GM10266 (cell line): ENCODE measurements at regions not wholly inside any gene's neighbourhood (a gene's known extent, or its start where the extent isn't known, plus 50 kb on each side); places are given as distances from the start of the nearest gene placed in this dataset.

ENCODE experiments used
- DNase-seq: peaks from one replicate; pipeline ENCODE4 v3.0.0; 2012; ENCODE audit errors: extremely low spot score
- TF ChIP-seq, protein P1 (sequence below): IDR thresholded peaks from 2 replicates; pipeline ENCODE4 v1.5.1; 2012; ENCODE audit warnings: mild to moderate bottlenecking, low read depth; ENCODE audit not compliant: control insufficient read depth, insufficient read depth; ENCODE audit errors: missing control alignments

DNA sequence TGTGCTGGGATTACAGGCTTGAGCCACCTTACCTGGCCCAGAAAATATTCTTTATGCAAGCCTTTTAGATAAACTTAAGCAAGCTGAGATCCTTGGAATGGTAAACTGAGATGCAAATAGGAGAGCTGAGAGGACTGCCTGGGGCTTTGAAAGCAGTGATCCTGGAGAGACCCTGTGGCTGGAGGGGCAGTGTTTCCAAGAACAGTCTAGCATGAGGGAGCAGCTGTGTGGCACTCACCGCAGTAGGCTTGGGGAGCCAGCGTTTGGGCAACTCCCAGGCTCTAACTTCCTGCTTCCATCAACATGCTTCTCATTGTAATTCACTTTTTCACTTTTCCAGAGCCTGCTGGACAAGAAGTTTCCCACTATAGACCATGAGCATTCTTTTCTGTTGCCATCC, 144.1 kb upstream of the CELF4 start:
- TF ChIP-seq, protein P1, sequence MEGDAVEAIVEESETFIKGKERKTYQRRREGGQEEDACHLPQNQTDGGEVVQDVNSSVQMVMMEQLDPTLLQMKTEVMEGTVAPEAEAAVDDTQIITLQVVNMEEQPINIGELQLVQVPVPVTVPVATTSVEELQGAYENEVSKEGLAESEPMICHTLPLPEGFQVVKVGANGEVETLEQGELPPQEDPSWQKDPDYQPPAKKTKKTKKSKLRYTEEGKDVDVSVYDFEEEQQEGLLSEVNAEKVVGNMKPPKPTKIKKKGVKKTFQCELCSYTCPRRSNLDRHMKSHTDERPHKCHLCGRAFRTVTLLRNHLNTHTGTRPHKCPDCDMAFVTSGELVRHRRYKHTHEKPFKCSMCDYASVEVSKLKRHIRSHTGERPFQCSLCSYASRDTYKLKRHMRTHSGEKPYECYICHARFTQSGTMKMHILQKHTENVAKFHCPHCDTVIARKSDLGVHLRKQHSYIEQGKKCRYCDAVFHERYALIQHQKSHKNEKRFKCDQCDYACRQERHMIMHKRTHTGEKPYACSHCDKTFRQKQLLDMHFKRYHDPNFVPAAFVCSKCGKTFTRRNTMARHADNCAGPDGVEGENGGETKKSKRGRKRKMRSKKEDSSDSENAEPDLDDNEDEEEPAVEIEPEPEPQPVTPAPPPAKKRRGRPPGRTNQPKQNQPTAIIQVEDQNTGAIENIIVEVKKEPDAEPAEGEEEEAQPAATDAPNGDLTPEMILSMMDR = no peak

DNA sequence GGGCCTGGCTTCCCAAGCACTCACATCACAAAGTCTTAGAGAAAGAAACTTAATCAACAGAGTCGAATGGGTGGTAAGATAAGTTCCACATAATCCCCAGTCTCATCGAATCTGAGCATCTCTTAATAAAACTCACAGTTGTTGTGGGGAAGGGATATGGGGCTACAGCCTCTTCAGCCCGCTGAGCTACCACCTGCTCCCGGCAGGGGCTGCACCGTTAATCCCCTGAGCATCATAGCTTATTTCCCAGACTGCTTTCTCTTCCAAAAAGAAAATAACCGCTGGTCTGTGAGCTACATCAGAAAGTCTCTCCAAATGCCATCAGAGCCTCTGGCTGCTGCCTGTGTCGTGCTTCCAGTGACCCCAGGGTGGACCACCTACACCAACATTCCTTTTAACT, 139.4 kb upstream of the CELF4 start:
- TF ChIP-seq, protein P1 = no peak
- no peak for DNase-seq

More for the DNA sequence above, 144.1 kb upstream of the CELF4 start:
- no peak for DNase-seq

DNA sequence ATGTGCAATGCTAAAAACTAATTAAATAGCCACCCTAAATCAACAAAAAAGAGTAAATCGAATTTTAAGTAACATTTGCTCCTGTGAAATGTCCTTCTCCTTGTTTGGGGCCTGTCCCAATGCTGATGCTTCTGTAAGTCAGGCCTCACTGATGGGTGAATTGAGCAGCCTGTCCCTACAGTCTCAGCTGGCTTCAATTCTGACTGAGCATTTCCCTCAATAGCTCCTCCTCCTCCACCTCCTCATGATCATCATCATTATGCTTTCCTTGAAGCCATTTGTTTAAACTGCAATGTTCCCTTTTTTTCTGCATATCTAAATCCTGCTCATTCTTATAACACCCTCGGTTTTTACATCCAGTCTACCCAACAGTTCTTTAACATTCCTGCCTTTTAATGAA, 137.2 kb upstream of the CELF4 start:
- TF ChIP-seq, protein P1 = no peak
- DNase-seq = no peak

DNA sequence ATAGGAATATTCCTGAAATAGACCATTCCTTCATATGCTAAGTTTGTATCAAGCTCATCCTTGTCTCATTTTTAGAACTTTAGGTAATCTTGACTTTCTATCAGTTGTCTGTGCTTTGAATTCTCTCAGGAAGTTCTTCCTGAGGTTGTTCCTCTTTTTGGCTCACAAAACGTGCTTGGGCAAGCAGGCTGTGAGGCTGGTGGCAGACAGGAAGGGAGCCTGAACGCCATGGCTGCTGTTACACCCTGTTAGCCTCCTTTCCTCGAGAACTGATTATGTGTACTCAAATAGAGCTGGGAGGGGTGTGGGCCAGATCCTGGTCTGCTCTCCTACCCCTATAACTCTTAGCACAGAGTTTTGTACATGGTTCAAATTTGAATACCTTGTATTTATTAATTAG, 136.4 kb upstream of the CELF4 start:
- TF ChIP-seq, protein P1 = no peak
- DNase-seq = no peak

DNA sequence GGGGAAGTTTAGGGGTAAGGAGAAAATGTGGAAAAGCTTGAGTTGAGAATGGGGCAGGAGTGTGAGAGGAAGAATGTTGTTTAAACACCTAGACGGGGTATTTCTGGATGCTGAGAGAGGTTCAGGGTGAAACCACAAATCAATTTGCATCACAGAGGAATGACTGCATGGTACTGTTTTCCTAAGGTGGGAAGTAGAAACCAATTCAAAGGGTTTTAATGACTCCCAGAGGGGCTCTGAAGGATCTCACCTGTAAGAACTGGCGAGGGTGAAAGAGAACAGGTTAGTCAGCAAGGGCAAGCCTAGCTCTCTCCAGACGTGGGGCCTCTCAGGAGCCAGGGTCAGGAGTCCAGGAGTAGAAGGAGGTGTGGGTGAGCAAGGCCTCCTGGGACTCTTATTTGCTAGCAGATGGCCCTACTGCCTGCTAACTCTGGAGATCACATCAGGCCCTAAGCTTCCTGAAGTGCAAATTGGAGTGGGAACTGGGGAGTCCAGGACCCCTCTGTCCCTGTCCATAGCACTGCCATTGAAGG, 133.0 kb upstream of the CELF4 start:
- TF ChIP-seq, protein P1 = no peak
- no peak for DNase-seq

DNA sequence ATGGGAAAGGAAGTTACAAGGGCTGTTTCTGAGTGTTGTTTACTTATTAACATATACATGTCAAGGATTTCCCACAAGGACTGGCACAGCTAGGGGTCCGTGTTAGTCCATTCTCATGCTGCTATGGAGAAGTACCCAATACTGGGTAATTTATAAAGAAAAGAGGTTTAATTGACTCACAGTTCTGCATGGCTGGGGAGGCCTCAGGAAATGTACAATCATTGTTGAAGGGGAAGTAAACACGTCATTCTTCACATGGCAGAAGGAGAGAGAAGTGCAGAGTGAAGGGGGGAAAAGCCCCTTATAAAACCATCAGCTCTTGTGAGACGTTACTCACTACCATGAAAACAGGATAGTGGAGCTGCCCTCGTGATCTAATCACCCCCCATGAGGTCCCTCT, 128.9 kb upstream of the CELF4 start:
- DNase-seq = no peak
- TF ChIP-seq, protein P1 = no peak

DNA sequence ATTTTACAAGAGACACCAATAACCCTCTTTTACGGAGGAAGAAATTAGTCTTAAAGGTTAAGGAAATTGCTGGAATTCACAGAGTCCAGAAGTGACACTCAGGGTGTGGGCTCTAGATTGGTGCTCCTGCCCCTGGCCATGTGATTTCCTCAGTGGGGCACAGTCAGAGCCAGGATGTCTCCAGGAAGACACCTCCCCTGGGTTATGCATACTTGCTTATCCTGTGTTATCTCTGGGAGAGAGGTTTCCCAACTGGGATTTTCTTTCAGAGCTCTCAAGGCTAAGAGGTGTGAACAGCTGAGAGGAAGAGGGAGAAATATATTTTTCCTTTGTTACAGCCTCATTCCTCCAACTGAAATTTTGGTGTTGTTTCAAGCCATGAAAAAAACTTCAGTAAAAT, 125.6 kb upstream of the CELF4 start:
- DNase-seq = no peak
- TF ChIP-seq, protein P1 = no peak
